GM18505 (cell line): ENCODE measurements at regions not wholly inside any gene's neighbourhood (a gene's known extent, or its start where the extent isn't known, plus 50 kb on each side); places are given as distances from the start of the nearest gene placed in this dataset.

Experiments used
- ATAC-seq: cut with Tn5 transposase; IDR thresholded peaks from one replicate; pipeline ENCODE4 v1.9.1; 2021; ENCODE audit not compliant: unreplicated experiment
- POLR2A ChIP-seq: IDR thresholded peaks from 4 replicates; pipeline ENCODE4 v1.6.1; 2011; ENCODE audit warnings: borderline replicate concordance; ENCODE audit not compliant: insufficient read depth, insufficient read length; ENCODE audit errors: extremely low read depth

DNA sequence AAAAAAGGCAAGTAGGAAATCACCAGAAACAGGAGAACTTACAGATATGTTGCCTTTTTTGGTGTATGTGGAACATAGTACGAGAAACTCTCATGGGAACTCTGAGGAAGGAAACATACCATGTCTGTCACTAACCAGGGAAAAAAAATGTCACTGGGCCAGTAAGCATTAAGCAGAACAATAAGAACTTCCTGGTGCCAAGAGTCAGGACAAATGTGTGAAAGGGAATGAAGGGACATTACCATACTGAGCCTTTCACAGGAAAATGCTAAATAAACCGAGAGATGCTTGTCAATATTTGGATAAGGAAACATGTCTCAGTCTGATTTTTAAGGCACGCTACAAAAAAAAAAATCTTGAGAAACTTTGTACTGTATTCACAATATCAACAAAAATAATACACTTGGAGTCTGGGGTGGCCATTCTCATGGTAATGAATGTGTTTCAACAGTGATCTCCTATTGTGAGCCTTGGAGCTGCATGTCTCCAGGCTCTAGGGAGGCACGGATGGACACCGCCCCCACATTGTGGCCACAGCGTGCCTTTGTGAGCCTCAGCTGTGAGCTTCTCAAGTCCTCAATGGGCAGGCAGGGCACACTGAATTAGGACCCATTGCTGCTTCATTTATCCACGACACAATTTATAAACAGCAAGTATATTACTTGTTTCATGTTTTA lies 113.0 kb upstream of the ARGLU1 start:
- ATAC-seq: no peak
- TF ChIP-seq POLR2A: no peak

DNA sequence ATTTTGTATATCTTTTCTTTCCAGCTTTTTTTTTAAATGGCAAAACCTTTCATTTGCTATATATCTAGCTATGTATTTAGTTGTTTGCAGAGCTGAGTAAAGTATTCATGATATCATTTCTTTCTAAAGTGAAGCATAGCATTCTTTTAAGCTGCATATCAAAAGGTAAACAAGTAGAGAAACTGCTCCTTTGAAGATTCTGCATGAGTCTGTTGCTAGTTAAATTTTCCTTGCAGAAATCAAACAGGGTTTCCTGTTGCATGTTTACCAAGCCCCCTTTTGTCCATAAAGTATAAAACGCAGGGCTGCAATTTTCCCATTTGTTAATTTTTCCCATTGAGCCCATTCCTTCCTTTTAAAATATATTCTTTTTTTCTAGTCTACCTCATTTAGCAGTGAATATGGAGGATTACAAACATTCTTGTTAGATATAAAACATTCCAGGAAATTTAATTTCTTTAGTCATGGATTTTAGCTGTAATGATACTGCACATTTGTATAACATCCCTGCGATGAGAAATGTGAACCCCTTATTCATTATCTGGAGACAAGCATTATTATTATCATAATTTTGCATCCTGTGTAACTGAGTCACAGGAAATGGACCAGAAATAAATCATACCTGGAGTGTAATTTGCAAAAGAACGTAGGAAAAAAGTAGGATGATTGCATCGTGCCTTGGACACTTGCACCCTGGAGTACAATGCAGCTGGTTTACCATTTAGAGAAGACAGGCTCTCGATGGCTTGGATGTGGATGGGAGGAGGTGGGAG lies 110.9 kb upstream of the ARGLU1 start:
- no peak for TF ChIP-seq POLR2A
- ATAC-seq: no peak

DNA sequence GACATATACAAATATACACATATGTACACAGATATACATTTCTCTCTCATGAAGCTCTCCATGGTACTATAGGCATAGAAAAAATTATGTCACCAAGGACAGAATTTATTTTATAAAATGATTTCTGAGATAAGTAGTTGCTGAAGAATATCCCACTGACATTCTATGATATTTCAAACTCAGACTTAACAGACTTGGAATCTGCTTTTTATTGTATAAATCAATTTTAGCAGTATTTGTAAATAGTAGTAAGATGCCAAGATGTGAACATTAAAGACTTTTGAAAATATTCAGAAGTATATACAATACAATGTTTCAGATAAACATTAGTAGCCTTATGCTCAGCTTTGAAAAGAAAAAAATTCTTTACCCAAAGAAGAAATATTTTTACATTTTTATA lies 107.4 kb upstream of the ARGLU1 start:
- no peak for TF ChIP-seq POLR2A
- no peak for ATAC-seq

DNA sequence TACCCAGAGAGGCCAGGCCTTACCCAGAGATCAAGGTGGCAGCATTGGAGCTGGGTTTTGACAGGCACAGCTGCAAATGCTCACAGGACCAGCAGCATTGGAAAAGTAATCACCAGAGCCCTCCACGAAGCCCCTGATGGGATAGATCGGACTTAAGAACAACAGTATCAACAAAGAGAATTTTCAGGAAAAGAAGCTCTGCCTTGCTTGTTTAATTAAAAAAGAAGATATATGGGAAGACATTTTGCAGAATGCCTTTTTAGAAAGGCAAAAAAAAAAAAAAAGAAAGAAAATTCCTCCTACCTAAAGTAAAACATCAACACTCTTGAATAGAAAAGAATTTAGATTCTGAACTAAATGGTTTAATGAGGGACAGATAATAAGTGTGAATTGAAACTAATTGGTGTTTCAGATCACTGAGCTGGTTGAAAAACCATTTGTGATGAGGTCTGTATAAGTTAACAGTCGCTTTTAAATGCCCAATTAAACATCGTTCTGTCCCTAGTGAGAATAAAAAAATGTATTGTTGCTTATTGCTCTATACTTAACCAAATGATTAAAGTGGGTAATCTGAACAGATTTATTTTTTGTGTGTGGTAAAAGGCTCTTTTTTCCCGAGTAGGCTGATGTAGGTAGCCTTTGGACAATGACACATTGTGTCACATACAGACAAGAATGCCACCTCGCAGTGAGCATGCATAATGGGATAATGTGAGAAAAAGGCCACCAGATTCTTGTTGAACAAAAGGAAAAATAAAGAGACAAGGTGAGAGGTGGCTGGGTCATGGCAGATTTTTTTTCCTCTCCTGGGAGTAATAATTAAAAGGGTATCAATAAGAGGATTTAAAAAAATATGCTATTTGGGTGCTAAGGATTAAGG lies 93.0 kb upstream of the ARGLU1 start:
- ATAC-seq: no peak
- TF ChIP-seq POLR2A: no peak

DNA sequence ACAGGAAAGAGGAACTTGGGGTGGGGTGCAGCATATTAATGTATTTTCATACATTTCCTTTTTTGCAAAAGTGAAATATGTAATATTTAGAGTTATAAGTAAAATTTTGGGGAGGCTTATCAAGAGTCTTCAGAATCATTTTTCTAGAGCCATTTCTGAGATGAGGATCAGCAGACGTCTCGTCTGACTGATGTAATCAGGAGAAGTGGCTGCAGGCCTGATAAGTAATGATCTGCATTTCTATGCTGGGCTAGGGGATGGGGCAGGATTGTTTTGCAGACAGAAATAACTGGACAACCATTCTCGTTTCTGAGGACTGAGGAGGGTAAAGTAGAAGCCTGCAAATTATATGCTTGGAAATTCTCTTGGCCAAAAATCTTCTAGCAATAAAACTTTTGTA lies 89.2 kb upstream of the ARGLU1 start:
- ATAC-seq: no peak
- no peak for TF ChIP-seq POLR2A

DNA sequence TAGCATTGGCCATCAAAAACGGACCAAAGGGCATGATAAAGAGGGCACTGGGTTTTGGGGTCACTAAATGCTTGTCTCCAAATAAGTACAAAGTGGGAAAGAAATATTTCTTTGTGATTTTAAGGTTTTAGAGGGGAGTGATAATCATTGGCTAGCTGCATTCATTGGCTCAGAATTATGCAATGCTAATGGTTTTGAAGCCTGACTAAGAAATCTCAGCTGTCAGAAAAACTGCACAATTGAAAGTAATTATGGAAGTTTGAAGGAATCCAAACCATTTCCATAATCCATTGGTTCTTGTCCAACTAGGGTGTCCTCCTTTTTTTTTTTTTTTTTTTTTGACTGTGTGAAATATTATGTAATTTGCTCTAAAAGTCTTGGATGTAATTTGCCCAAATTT lies 88.2 kb upstream of the ARGLU1 start:
- no peak for ATAC-seq

DNA sequence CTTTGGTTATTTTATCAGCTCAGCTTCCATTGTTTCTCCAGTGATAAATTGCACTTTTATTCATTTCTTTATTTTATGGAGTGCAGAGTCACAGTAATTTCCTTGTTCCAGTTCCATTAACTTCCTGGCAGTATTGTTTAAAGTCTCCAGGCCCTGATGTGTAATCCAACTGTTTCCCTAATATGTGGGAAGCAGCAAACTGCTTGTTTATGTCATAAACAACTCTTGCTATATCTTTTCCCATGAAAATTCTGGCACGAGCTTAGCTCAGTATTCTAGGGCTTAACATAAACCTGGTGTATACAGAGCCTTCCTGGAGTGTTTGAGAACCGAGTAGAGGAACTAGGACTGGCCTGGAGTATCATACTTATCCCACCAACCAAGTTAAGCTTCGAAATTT lies 83.5 kb upstream of the ARGLU1 start:
- ATAC-seq: no peak
- no peak for TF ChIP-seq POLR2A

More for the DNA sequence above, 88.2 kb upstream of the ARGLU1 start:
- no peak for TF ChIP-seq POLR2A

DNA sequence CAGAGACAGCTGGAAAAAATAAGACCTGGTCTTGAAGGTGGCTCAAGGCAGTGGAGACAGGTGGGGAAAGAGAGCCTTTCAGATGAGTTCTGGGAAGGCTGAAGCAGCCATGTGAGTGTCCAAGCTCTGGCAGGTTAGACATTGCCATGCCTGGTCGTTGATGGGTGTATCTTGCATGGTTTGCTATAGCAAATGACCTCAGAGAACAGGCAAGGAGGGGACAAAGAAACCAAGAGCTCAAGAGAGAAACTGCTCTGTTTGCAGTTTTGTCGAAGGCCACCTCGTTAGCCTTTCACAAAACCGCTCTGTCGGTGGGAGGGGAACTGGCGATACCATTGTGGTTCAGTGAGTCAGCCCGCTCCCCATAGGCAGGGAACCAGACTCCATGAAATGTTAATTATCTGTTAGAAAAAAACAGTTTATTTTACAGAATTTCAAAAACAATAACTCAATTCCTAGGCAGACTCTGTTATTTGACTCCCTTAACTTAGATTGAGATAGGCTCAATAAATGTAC lies 82.8 kb upstream of the ARGLU1 start:
- TF ChIP-seq POLR2A: no peak
- ATAC-seq: no peak

DNA sequence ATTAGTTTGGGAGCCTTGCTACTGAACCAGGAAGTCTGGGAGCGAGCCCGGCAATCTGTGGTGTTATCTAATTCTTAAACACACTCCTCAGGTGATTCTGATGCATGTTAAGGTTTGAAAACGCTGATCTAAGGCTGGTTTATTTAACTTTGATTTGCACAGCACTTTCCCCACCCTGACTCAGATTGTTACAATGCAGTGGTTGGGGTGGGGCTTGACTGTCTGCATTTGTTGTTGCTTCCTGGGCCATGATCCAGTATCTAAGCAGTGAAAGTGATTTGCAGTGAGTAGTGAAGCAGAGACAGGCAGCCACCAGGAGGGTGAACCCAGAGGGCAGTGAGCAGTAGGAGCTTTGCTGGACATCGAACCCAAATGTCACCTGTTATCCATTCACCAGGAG lies 81.6 kb upstream of the ARGLU1 start:
- no peak for ATAC-seq
- no peak for TF ChIP-seq POLR2A

DNA sequence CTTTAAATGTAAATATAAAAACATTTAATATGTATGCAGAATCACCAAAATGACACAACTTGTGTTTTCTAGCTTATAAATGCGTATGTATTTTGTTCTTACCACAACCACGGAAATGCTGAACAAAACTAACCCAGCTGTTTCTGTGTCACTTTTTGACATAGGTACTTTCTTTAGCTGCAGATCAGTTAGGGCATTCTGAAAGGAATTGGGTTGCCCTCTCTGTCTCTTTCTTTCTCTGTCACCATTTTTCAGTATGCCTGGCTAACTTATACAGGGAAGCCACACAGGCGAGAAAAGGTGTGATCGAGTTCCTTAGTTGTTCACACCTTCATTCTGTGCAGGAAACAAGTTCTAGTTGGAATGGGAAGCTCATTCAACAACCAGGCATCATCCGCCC lies 72.6 kb upstream of the ARGLU1 start:
- no peak for TF ChIP-seq POLR2A
- no peak for ATAC-seq

DNA sequence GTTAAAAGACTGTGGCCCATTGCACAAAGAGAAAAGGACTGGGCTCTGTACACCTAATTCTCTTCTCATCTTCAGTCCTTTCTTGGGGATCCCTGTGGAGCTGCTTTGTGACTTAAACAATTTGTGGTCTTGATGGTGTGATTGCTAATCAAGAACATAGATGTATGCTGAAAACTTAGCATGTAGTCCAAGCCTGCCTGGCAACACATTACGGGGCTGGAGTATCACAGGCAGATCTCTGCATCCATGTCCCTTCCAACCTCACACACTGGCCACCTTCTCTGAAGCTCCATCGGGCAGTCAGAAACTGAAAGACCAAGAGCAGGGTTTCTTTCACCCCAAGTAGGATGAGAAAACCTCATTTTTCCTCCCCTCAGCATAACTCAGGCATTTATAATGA lies 69.6 kb upstream of the ARGLU1 start:
- ATAC-seq: no peak
- TF ChIP-seq POLR2A: no peak

DNA sequence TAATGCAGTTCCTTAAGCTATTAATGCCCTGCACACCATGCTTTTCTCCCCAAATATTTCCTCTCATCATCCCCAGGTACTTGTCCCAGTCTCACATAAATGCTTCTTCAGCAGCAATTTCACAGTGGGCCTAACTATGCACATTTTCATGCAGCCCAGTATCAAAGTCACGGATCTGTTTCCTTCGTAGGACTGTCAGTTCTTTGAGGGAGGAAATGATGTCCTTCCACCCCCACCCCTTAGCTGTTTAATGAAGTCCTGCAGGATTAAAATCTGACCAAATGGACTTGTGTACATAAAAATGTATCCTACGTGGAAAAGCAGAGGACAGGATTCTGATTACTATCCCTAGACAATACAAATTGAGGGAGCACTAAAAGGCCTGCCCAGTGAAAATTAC lies 68.6 kb upstream of the ARGLU1 start:
- ATAC-seq: no peak
- no peak for TF ChIP-seq POLR2A

DNA sequence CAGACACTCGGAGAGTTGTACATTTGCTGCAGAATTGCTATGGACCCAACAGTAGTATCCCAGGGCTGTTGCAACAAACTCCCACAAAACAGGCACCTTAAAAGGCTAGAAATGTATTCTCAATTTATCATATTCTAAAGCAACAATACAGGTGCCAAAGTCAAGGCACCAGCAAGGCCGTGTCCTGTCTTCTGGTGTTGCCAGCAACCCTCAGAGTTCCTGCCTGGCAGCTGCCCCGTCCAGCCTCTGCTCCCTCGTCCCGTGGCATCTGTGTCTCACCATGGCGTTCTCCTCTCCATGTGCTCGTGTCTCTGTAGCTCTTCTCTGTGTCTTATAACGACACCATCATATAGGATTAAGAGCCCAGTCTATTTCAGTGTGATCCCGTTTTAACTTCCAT lies 67.7 kb upstream of the ARGLU1 start:
- no peak for ATAC-seq
- no peak for TF ChIP-seq POLR2A

DNA sequence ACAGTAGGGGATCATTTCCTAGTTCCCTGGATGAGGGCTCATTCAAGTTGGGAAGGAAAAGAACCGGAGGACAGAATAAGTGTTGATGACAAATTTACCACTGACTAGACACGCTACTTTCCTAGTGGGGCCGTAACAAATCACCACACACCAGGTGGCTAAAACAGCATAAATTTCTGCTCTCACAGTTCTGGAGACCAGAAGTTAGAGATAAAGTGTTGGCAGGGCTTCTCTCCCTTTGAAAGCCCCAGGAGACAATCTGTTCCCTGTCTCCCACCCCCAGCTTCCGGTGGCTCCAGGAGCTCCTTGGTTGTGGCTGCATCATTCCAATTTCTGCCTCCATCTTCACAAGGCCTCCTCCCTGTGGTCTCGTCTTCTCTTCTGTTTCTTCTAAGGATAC lies 65.4 kb upstream of the ARGLU1 start:
- no peak for ATAC-seq
- TF ChIP-seq POLR2A: no peak

DNA sequence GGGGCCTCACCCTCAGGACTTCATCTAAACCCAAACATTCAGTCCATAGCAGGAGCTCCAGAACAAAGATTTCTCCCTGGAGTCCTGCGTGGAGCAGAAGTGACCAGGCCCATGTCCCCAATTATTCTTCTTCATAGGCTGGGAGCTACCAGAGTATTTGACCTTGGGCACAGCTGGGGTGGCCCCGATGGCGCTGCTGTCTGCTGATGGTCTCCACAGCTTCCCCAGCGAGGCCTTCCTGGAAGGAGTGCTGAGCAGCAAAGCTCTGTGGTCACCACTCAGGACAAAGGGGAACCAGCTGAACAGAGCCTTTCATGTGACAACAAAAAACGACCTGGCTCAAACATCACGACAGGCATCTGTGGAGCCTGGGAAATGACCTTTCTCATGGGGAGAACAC lies 62.7 kb upstream of the ARGLU1 start:
- no peak for TF ChIP-seq POLR2A

More for the DNA sequence above, 62.7 kb upstream of the ARGLU1 start:
- no peak for ATAC-seq
